ENCODE measurements at regions not wholly inside any gene's neighbourhood (a gene's known extent, or its start where the extent isn't known, plus 50 kb on each side); places are given as distances from the start of the nearest gene placed in this dataset.
"Not testable (repeated sequence)": the region's sequence is repeated elsewhere in the genome, so short reads cannot be mapped to it uniquely, and the experiment has no call there.

GRCh38 chrX:125651426-125651825, 331.8 kb downstream of the TEX13C start:
- Histone ChIP-seq H3K4me1 (no peaks in the 10 kb centered on the region), H3K36me3 (replicated peaks) (no peaks in the 10 kb centered on the region), H3K9me3 (no peaks in the 10 kb centered on the region), H3K27me3 (ENCODE audit: low read depth) (no peaks in the 10 kb centered on the region), H3K4me3 (no peak overlapping the region)
- in situ Hi-C loops (cut with MboI; ENCODE audit: low sequenced_read_pairs) = no loop called here
- no peak for DNase-seq (ENCODE audit: low spot score in 2 of 2)

DNA sequence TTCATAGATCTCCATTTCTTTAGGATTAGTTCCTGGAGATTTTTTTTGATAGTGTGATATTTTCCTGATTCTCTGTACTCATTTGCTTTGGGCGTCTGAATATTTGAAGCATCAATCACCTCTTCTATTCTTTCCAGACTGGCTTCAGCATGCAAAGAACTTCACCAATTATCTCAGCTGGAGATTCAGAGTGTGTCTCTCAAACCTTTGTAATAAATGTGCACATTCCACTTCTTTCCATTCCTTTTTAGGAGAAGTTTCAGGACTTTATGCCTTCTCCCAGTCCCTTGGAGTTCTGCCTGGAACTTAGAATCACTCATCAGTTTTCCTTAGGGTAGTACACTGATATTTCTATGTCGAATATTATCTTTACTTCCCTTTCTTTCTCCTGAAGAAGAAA, 334.8 kb downstream of the TEX13C start:
- Histone ChIP-seq H3K27me3 (ENCODE audit: low read depth) (no peaks in the 10 kb centered on the region), H3K9me3 (no peaks in the 10 kb centered on the region), H3K4me1 (no peaks in the 10 kb centered on the region), H3K36me3 (replicated peaks) (no peaks in the 10 kb centered on the region), H3K4me3 (no peak overlapping the region)
- no peak for DNase-seq (ENCODE audit: low spot score in 2 of 2)
- in situ Hi-C loops (cut with MboI; ENCODE audit: low sequenced_read_pairs) = no loop called here

GRCh38 chrX:125673758-125674157, 354.1 kb downstream of the TEX13C start:
- in situ Hi-C loops (cut with MboI; ENCODE audit: low sequenced_read_pairs) = no loop called here
- H3K36me3 ChIP-seq (replicated peaks) = no peaks in the 10 kb centered on the region
- H3K4me1 ChIP-seq = peaks cover 16% of the 10 kb centered on the region
- no peak for DNase-seq (ENCODE audit: low spot score in 2 of 2)
- peaks cover 4% of the 10 kb centered on the region; the same call in 1 of the 2 replicates for H3K9me3 ChIP-seq
- H3K4me3 ChIP-seq = no peak overlapping the region
- H3K27me3 ChIP-seq (ENCODE audit: low read depth) = no peaks in the 10 kb centered on the region

GRCh38 chrX:125678258-125678657, 358.6 kb downstream of the TEX13C start:
- Histone ChIP-seq H3K4me3 (no peak overlapping the region), H3K27me3 (ENCODE audit: low read depth) (no peaks in the 10 kb centered on the region), H3K36me3 (replicated peaks) (no peaks in the 10 kb centered on the region), H3K4me1 (peaks cover 31% of the 10 kb centered on the region), H3K9me3 (peaks cover 4% of the 10 kb centered on the region; the same call in 1 of the 2 replicates)
- in situ Hi-C loops (cut with MboI; ENCODE audit: low sequenced_read_pairs) = no loop called here
- DNase-seq (ENCODE audit: low spot score in 2 of 2) = peak in 1 of 2 experiments; percentile 40

DNA sequence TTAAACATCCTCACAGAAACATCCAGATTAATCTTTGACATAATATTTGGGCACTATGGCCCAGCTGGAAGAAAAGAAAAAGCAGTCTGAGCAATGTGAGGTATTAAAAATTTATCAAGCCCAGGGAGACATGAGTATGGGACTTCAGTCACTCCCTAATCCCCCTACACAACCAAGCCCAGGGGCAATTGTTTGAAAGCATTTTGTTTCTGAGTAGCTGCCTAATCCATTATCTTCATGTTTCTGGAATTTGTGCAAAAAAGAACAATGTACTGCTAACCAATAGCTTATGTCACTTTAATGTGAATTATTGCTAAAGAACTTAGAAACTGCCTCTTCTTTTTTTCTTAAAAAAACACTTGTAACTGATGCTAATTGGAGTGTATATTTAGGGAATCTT, 360.7 kb downstream of the TEX13C start:
- Histone ChIP-seq H3K27me3 (ENCODE audit: low read depth) (no peaks in the 10 kb centered on the region), H3K9me3 (peaks cover 6% of the 10 kb centered on the region; the same call in 1 of the 2 replicates), H3K36me3 (replicated peaks) (no peaks in the 10 kb centered on the region), H3K4me3 (no peak overlapping the region), H3K4me1 (peaks cover 37% of the 10 kb centered on the region)
- in situ Hi-C loops (cut with MboI; ENCODE audit: low sequenced_read_pairs) = no loop called here
- DNase-seq (ENCODE audit: low spot score in 2 of 2) = peak; percentile 77 to 93

- no peak for DNase-seq (ENCODE audit: low spot score in 2 of 2)
- H3K4me1 ChIP-seq = peaks cover 44% of the 10 kb centered on the region
- H3K9me3 ChIP-seq = peaks cover 6% of the 10 kb centered on the region; the same call in 1 of the 2 replicates
- no peaks in the 10 kb centered on the region for H3K27me3 ChIP-seq (ENCODE audit: low read depth)
- no peak overlapping the region for H3K4me3 ChIP-seq
- in situ Hi-C loops (cut with MboI; ENCODE audit: low sequenced_read_pairs) = no loop called here
- no peaks in the 10 kb centered on the region for H3K36me3 ChIP-seq (replicated peaks)
Observed at GRCh38 chrX:125681058-125681457, 361.4 kb downstream of the TEX13C start.

GRCh38 chrX:125681507-125681906, 361.8 kb downstream of the TEX13C start:
- peaks cover 6% of the 10 kb centered on the region; the same call in 1 of the 2 replicates for H3K9me3 ChIP-seq
- in situ Hi-C loops (cut with MboI; ENCODE audit: low sequenced_read_pairs) = no loop called here

DNA sequence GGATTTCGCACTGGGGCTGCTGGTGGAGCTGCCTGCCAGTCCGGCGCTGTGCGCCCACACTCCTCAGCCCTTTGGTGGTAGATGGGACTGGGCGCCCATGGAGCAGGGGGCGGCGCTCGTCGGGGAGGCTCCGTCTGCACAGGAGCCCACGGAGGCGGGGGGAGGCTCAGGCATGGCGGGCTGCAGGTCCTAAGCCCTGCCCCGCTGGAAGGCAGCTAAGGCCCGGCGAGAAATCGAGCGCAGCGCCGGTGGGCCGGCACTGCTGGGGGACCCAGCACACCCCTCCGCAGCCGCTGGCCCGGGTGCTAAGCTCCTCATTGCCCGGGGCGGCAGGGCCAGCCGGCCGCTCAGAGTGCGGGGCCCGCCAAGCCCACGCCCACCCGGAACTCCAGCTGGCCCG, 370.9 kb downstream of the TEX13C start:
- in situ Hi-C loops (cut with MboI; ENCODE audit: low sequenced_read_pairs); H3K4me3 ChIP-seq; H3K27me3 ChIP-seq (ENCODE audit: low read depth); DNase-seq (ENCODE audit: low spot score in 2 of 2); H3K36me3 ChIP-seq (replicated peaks); H3K9me3 ChIP-seq: not testable (repeated sequence)
- H3K4me1 ChIP-seq = peaks cover 30% of the 10 kb centered on the region

More at GRCh38 chrX:125681507-125681906, 361.8 kb downstream of the TEX13C start:
- Histone ChIP-seq H3K27me3 (ENCODE audit: low read depth) (no peaks in the 10 kb centered on the region), H3K4me3 (no peak overlapping the region), H3K4me1 (peaks cover 47% of the 10 kb centered on the region), H3K36me3 (replicated peaks) (no peaks in the 10 kb centered on the region)
- DNase-seq (ENCODE audit: low spot score in 2 of 2) = no peak

GRCh38 chrX:125694171-125694570, 374.5 kb downstream of the TEX13C start:
- Histone ChIP-seq H3K9me3 (no peaks in the 10 kb centered on the region), H3K27me3 (ENCODE audit: low read depth) (no peaks in the 10 kb centered on the region), H3K36me3 (replicated peaks) (no peaks in the 10 kb centered on the region), H3K4me3 (no peak overlapping the region), H3K4me1 (peaks cover 22% of the 10 kb centered on the region)
- in situ Hi-C loops (cut with MboI; ENCODE audit: low sequenced_read_pairs) = no loop called here
- DNase-seq (ENCODE audit: low spot score in 2 of 2) = peak in 1 of 2 experiments; percentile 96

DNA sequence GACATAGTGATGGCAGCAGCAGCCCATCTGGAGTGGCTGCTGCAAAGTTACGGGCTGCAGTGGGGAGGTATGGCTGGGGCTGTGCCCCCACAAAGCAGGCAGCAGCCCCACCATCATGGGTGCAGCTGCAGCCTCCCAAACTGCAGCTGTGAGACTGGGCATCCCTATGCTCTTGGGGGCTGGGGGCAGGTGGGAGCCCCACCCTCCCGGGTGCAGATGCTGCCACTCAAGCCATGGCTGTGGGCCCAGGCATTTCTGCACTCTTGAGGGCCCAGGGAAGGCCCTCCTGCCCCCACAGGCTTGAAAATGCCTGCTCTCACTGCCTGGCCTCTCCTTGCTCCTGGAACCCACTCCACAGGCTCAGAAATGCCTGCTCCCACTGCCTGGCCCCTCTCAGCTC, 389.4 kb downstream of the TEX13C start:
- DNase-seq (ENCODE audit: low spot score in 2 of 2) = no peak
- H3K36me3 ChIP-seq (replicated peaks) = no peaks in the 10 kb centered on the region
- in situ Hi-C loops (cut with MboI; ENCODE audit: low sequenced_read_pairs) = no loop called here
- H3K27me3 ChIP-seq (ENCODE audit: low read depth) = no peaks in the 10 kb centered on the region
- peaks cover 21% of the 10 kb centered on the region for H3K4me1 ChIP-seq
- H3K4me3 ChIP-seq = no peak overlapping the region
- 0 out of 2 replicates have a peak, but pooled peaks cover 2% of the 10 kb centered on the region for H3K9me3 ChIP-seq

- H3K9me3 ChIP-seq = 0 out of 2 replicates have a peak, but pooled peaks cover under 1% of the 10 kb centered on the region
- H3K4me1 ChIP-seq = peaks cover 21% of the 10 kb centered on the region
- in situ Hi-C loops (cut with MboI; ENCODE audit: low sequenced_read_pairs) = no loop called here
- no peaks in the 10 kb centered on the region for H3K27me3 ChIP-seq (ENCODE audit: low read depth)
- no peak overlapping the region for H3K4me3 ChIP-seq
- DNase-seq (ENCODE audit: low spot score in 2 of 2) = no peak
- no peaks in the 10 kb centered on the region for H3K36me3 ChIP-seq (replicated peaks)
Observed at GRCh38 chrX:125709532-125709931, 389.9 kb downstream of the TEX13C start.

DNA sequence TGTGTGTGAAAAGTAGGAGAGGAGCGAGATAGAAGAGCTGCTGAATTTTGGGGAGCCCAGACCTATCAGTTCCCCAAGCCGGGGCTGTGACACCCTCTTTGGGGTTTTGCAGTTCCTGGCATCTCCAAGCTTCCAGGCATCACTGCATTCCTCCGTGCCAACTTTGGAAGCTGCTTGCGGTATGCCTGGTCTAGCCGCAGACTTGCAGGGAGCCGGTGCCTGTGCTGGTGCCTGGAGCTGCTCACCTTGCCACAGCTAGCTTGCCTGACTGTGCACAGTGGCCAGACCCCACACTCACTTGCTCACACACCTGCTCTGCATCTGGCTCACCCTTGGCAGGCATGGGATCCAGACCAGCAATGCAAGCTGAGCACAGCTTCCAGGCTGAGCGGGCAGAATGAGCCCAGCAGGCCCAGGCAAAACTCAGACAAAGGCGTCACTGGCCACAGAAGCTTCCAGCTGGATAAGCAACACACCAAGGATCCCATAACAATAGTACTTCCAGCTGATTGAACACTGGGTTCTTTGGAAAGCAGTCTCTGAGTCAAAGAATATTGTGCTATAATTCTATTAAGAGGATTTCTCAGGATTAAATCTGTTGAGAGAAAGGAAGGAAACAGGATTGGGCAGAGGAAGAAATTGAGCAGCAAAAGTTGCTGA, 390.9 kb downstream of the TEX13C start:
- H3K4me1 ChIP-seq = peaks cover 21% of the 10 kb centered on the region
- no peaks in the 10 kb centered on the region for H3K36me3 ChIP-seq (replicated peaks)
- H3K27me3 ChIP-seq (ENCODE audit: low read depth) = no peaks in the 10 kb centered on the region
- no peaks in the 10 kb centered on the region for H3K9me3 ChIP-seq
- peak; percentile 70 to 73 for DNase-seq (ENCODE audit: low spot score in 2 of 2)
- in situ Hi-C loops (cut with MboI; ENCODE audit: low sequenced_read_pairs) = no loop called here
- H3K4me3 ChIP-seq = no peak overlapping the region

DNA sequence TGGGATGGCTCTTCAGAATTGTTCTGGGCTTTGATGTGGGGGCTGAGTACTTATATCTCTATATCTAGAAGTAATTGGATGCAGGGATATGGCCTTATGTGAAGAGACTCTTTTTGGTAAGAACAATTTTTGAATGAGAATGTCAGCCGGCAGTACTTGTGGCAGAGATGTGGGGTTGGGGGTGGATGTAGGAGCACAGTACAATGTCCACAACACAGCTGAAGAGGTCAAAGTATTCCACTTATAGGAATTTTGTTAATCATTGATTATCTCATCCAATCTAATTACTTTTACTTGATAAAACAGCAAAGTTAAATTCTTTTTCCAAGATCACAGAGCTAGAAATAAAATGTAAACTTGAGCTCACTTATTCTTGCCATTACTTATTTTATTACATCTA, 391.4 kb downstream of the TEX13C start:
- in situ Hi-C loops (cut with MboI; ENCODE audit: low sequenced_read_pairs) = no loop called here
- DNase-seq (ENCODE audit: low spot score in 2 of 2) = no peak
- H3K9me3 ChIP-seq = no peaks in the 10 kb centered on the region

DNA sequence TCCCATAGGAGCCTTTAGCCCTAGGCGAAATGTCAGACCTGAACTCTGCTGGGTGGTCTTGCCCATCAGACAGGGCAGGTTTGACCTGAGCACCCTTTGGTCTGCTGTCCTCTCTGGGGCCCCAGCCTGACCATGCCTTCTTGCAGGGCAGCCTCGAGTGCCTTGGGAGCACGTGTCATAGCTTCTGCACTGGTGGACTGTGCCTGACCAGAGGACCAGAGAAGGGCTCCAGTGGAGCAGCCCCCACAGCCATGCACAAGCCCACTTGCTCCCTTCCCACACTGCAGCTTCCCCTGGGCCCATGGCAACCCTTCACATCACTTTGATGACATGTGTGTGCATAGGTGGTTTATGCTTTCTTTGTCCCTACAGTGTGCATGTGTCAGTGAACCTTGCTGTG, 394.0 kb downstream of the TEX13C start:
- H3K9me3 ChIP-seq = no peaks in the 10 kb centered on the region
- in situ Hi-C loops (cut with MboI; ENCODE audit: low sequenced_read_pairs) = no loop called here
- H3K4me1 ChIP-seq = peaks cover 10% of the 10 kb centered on the region
- H3K36me3 ChIP-seq (replicated peaks) = no peaks in the 10 kb centered on the region
- H3K4me3 ChIP-seq = no peak overlapping the region
- no peak for DNase-seq (ENCODE audit: low spot score in 2 of 2)
- H3K27me3 ChIP-seq (ENCODE audit: low read depth) = no peaks in the 10 kb centered on the region

More for the DNA sequence above, 391.4 kb downstream of the TEX13C start:
- H3K4me3 ChIP-seq = no peak overlapping the region
- H3K27me3 ChIP-seq (ENCODE audit: low read depth) = no peaks in the 10 kb centered on the region
- peaks cover 21% of the 10 kb centered on the region for H3K4me1 ChIP-seq
- no peaks in the 10 kb centered on the region for H3K36me3 ChIP-seq (replicated peaks)
